Left renal pelvis (tissue), 4 donors: ENCODE measurements at regions not wholly inside any gene's neighbourhood (a gene's known extent, or its start where the extent isn't known, plus 50 kb on each side); places are given as distances from the start of the nearest gene placed in this dataset.
A peak's percentile ranks its signal among the peaks of the same experiment; 100 is the strongest.

Experiments
- DNase-seq, 4 donors: peaks; one replicate each; pipeline ENCODE4 v3.0.0-alpha.2; 2013; ENCODE audit warnings: low read depth in 4 of 4, low spot score in 3 of 4

GRCh38 chr14:96979611-96980074 is 182.5 kb downstream of the VRK1 start:
- DNase-seq, result peak; percentile 26 to 77 (median 40)

- no peak for DNase-seq
These were observed 183.7 kb downstream of the VRK1 start for GRCh38 chr14:96980835-96981234.

GRCh38 chr14:96986256-96987085 is 189.3 kb downstream of the VRK1 start:
- DNase-seq, result no peak

GRCh38 chr14:96987086-96987474 is 189.9 kb downstream of the VRK1 start:
- DNase-seq, result no peak

- no peak for DNase-seq
These were observed 190.6 kb downstream of the VRK1 start for GRCh38 chr14:96987771-96988170.

GRCh38 chr14:96989306-96989705 is 192.1 kb downstream of the VRK1 start:
- DNase-seq, result no peak

GRCh38 chr14:96991226-96991625 is 194.0 kb downstream of the VRK1 start:
- no peak for DNase-seq

- DNase-seq, result no peak
These were observed 197.8 kb downstream of the VRK1 start for GRCh38 chr14:96994999-96995398.

GRCh38 chr14:96997269-96997668 is 200.1 kb downstream of the VRK1 start:
- DNase-seq, result no peak

- DNase-seq, result no peak
These were observed 200.8 kb downstream of the VRK1 start for GRCh38 chr14:96997996-96998395.

- DNase-seq, result no peak
These were observed 202.5 kb downstream of the VRK1 start for GRCh38 chr14:96999654-97000155.

GRCh38 chr14:97002454-97002853 is 205.3 kb downstream of the VRK1 start:
- DNase-seq, result no peak

- DNase-seq, result no peak
These were observed 208.8 kb downstream of the VRK1 start for GRCh38 chr14:97005934-97006333.

- no peak for DNase-seq
These were observed 213.4 kb downstream of the VRK1 start for GRCh38 chr14:97010491-97011160.

GRCh38 chr14:97013878-97014277 is 216.7 kb downstream of the VRK1 start:
- no peak for DNase-seq

GRCh38 chr14:97021001-97021400 is 223.8 kb downstream of the VRK1 start:
- DNase-seq, result no peak

- no peak for DNase-seq
These were observed 224.5 kb downstream of the VRK1 start for GRCh38 chr14:97021571-97022168.

GRCh38 chr14:97022741-97023140 is 225.6 kb downstream of the VRK1 start:
- no peak for DNase-seq

- DNase-seq, result no peak
These were observed 226.7 kb downstream of the VRK1 start for GRCh38 chr14:97023871-97024270.

- DNase-seq, result no peak
These were observed 227.1 kb downstream of the VRK1 start for GRCh38 chr14:97024300-97024699.

- DNase-seq, result no peak
These were observed 228.5 kb downstream of the VRK1 start for GRCh38 chr14:97025722-97026121.
